D341Med (cell line): ENCODE measurements at regions not wholly inside any gene's neighbourhood (a gene's known extent, or its start where the extent isn't known, plus 50 kb on each side); places are given as distances from the start of the nearest gene placed in this dataset.

ENCODE experiments used
- DNase-seq: peaks from one replicate; pipeline ENCODE4 v3.0.0; 2012; ENCODE audit warnings: low spot score

DNA sequence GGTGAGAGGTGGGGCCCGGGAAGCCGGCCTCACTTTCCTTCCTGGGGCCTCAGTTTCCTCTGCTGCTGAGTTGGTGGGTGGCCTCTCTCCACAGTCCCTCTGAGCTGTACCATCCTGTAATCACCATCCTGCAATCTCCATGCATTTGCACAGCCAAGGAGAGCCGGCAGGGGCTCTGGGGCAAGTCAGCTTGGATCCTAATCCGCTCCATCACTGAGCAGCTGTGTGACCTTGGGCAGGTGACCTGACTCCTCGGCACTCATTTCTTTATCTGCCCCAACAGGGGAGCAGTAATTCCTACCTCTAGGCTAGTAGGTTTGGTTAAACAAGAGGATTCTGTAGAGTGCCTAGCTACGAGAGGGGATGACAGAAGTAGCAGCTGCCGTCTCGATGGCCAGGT lies 88.2 kb upstream of the ZNF618 start:
- DNase-seq, result no peak

DNA sequence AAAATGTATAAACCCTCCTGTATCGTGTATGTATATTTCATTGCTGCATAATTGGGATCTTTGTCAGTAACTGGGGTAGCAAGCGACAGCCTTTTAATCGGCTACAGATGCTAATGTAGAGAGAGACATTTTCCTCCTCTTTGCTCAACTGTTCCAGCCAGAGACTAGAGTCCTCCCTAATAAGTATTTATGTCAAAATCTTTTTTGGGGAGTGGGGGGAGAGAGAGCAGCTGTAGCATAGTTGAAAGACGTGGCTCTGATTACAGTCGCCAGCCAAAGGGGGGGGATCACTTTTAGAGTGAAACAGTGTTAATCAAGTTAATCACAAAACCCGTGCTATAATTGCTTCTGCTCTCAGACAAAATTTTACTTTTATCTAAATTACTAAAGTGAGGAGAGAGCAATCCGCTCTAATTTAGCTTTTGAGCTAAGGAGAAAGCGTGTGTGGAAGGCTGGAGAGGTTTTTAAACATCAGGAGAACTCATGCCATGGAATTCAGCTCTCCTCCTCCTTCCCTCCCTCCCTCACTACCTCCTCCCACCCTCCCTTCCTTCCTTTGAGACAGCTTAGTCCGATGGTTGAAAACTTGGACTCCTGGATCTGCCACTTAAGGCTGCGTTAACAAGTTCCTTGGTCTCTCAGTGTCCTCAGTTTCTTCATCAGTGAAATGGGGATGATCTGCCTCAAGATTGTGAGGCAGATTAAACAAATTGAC lies 87.3 kb upstream of the ZNF618 start:
- DNase-seq, result no peak

DNA sequence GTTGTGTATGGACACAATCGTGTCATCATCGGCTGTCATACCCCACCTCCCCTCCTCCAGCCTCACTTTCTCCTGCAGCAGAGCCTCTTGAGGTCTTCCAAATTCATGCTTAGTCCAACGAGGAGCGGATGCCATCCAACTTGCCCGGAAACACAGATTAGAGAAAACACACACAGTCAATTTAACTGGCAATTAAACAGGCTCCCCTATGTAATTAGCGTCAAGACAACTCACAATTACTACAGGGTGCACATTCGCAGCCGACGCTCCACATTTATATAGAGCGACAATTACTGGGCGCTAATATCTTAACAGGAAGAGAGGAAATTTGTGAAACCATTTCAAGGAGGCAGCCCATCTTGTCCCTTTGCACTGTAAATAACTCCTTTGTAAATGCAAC lies 86.0 kb upstream of the ZNF618 start:
- no peak for DNase-seq

DNA sequence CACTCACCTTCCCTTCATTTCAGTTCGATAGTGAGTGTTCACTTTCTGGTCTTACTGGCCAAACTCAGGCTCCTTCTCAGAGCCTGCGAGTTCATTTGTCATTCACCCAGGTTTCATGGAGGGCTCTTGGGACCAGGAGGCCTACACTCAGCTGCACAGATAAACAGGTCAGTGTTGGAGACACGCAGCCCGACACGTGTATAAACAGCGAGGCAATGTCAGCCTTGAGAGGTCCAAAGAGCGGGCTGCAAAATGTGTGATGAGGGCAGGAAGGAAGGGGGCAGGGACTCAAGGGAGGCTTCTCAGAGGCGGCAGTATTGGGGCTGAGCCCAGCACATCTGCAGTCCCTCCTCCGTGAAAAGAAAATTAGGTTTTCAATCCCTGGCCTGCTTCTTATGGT lies 82.6 kb upstream of the ZNF618 start:
- no peak for DNase-seq

DNA sequence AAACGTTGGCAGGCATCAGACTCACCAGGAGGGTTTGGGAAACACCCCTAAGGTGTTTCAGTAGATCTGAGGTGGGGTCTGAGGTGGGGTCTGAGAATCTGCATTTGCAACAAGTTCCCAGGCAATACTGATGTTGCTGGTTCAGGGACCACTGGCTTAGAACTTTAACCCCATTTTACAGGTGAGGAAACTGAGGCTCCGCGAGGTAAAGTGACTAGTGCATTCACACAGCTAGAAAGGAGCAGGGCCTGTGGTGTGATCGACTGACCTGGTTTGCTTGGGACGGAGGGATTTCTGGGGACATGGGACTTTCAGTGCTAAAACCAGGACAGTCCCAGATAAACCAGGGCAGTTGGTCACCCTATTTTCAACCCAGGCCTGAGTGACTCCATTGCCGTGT lies 81.4 kb upstream of the ZNF618 start:
- no peak for DNase-seq

DNA sequence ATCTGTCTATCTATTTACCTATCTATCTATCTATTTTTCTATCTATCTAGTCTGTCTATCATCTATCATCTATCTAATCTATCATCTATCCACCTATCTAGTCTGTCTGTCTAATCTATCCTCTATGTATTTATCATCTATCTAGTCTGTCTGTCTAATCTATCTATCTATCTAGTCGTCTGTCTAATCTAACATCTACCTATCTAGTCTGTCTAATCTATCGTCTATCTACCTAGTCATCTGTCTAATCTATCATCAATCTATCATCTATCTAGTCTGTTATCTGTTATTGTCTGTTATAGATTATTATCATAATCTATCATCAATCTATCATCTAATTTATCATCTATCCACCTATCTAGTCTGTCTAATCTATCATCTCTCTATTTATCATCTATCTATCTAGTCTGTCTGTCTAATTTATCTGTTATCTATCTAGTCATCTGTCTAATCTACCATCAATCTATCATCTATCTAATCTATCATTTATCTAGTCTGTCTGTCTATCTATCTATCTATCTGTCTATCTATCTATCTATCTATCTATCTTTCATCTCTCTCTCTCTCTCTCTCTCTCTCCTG lies 80.2 kb upstream of the ZNF618 start:
- DNase-seq, result no peak

DNA sequence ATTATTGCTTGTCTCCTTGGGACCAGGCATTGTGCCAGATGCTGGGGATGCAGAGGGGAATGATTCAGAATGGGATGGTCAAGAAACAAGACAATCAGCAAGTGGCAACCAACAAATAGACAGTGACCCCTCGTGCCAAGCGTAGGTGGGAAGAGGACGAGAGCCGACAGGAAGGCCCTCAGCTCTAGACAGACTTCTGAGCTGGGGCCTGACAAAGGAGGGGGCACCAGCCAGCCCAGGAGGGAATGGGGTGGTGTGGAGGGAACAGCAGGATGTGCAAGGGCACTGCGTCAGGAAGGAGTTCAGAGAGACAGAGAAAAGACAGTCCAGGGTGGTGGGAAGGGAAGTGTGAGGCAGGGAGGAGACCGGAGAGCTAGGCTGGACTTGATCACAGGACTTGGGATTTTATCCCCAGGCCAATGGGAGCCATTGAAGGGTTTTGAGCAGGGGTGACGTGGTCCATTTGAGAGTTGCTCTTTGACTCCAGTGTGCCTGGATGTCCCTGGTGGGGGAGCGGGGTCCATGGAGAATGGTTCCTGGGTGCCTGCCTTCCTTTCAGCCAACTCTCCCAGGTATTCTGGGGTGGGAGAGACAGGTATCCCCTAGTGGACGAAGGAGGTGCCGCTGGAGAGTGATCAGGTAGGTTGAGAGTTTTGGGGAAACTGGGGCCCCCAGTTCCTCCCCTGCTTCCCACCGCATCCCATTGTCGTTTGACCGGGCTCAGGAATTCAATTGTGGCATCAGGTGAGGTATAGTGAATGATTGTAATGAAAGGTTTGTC lies 79.3 kb upstream of the ZNF618 start:
- no peak for DNase-seq

DNA sequence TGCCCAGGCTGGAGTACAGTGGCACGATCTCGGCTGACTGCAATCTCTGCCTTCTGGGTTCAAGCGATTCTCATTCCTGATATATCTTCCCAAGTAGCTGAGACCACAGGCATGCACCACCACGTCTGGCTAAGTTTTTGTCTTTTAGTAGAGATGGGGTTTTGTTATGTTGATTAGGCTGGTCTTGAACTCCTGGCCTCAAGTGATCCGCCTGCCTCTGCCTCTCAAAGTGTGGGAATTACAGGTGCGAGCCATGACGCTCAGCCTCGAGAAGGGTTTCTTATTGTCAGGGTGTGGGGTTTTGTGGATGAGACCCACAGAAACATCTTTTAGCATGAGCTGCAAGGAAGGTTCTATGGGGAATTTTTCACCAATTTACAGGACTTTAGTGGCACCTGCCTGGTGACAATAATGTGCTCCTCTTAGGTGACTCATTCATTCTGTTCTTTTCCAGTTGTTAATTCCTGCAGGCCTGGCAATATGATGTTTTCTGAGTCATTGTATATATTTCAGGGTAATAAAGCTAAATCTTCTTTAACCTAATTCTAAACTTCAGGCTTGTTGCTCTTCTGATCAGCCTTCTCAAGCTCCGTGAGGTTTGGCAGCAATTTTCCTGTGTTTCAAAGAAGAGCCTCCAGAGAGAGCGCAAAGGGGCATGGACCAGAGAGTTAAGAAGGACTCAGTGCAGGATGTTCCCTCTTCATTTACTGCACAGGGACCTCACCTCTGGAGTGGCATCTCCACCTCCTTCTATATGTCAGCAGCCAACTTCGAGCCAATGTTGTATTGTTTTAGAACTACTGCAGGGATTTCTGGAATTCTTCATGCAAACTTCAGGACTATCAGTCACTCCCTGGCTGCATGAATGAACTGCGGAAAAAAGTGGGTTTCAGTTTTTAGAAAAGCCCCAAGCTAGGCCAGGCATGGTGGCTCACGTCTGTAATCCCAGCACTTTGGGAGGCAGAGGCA lies 77.8 kb upstream of the ZNF618 start:
- no peak for DNase-seq

DNA sequence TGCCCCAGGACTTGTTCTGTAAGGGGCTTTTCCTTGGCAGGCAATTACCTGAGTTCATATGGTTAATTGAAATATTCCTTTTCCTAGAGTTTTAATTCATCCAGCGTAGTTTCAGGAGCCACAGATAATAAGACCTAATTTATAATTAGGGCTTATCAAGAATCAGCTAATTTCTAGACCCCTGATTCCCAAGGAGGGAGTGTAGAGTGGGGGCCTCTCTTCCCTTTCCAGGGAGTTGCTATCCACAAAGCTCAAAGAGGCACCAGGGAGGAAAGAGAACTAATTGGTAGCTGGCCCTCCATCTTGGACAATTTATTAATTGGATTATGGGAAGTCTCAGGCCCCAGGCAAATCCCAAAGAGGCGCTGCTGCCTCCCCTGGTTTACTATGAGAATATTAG lies 75.8 kb upstream of the ZNF618 start:
- DNase-seq, result no peak

DNA sequence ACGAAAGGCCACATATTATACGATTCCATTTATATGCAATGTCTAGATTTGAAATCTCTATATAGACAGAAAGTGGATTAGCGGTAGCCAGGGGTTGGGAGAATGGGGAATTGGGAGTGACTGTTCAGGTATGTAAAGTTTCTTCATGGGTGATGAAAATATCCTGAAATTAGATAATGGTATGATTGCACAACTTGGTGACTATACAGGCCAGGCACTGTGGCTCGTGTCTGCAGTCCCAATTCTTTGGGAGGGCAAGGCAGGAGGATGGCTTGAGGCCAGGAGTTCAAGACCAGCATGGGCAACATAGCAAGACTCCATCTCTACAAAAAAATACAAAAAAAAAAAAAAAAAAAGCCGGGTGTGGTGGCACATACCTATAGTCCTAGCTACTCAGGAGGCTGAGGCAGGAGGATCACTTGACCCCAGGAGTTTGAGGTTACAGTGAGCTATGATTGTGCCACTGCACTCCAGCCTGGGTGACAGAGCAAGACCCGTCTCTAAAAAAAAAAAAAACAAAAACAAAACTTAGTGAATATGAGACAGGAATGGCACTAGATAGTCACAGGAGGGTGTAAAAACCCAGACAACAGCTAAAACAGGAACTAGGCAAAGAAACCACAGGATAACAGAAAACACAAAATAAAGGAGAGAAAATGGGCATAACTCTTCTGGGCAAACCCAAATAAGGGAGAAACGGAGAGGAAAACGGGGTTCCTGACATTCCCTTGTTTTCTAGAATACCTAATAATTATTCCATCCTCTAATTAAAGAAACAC lies 72.1 kb upstream of the ZNF618 start:
- no peak for DNase-seq

DNA sequence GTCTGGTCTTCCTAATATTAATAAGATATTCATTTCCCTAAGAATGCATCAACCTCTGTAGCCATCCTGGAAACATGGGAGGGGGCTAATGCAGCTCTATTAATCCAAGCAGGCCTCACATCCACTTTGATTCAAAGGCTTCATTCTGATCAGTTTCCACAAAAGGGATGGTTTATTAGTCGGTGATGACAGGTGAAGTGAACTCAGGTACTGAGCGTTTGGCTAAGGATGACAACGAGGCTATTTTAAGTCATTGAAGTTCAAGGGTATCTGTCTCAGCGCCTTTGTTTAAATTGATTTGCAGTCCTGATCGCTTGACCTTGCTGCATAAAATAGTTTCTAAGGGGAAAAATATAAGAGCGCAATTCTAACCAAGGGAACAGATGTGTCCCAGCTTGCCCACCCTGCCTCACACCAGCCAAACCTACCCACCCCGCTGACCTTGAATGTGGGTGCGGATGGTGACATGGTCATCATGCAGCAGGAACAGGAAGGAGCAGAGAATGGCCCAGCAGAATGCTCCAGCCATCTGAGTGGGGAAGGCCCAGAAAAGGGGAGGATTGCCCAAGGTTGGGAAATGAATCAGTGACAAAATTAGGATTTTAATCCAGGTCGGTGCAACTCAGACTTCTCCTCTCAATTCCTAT lies 70.5 kb upstream of the ZNF618 start:
- DNase-seq, result no peak

DNA sequence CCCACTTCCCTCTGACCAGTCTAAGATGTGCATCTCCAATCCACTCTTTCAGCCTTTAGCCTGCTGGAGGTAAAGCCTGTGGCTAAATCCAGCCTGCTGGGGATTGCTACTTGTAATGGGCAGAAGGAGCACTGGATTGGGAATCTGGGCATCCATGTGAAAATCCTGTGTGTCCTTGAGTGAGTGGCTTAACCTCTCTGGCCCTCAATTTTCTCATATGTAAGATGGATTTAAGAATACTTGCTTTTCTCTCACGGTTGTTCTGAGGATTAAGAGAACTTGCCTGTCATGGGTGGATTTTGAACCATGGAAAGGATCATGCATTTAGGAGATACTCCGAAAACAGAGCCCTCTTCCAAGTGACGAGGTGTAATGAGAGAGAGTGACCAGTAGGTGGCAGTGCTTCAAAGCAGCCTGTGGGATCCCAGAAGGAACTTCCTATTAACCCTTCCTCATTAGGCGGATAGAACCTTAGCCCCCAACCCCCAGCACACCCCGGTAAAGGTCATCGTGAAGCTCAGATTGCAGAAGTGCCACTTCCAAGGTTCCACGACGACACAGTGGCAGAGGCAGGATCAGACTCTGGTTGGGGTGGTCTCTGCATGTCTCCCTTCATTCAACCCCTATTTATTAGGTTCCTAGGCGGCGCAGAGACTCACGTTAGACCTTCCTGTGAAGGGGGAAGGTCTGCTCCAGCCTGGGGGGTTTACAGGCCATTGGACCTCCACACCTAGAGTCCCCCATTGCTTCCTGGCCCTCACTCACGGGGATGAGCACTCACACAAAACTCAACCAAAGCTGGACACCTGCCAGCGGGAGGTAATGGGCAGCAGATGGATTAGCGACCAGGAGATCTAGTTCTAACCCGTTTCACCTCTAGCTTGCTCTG lies 68.7 kb upstream of the ZNF618 start:
- peak; percentile 82 for DNase-seq

DNA sequence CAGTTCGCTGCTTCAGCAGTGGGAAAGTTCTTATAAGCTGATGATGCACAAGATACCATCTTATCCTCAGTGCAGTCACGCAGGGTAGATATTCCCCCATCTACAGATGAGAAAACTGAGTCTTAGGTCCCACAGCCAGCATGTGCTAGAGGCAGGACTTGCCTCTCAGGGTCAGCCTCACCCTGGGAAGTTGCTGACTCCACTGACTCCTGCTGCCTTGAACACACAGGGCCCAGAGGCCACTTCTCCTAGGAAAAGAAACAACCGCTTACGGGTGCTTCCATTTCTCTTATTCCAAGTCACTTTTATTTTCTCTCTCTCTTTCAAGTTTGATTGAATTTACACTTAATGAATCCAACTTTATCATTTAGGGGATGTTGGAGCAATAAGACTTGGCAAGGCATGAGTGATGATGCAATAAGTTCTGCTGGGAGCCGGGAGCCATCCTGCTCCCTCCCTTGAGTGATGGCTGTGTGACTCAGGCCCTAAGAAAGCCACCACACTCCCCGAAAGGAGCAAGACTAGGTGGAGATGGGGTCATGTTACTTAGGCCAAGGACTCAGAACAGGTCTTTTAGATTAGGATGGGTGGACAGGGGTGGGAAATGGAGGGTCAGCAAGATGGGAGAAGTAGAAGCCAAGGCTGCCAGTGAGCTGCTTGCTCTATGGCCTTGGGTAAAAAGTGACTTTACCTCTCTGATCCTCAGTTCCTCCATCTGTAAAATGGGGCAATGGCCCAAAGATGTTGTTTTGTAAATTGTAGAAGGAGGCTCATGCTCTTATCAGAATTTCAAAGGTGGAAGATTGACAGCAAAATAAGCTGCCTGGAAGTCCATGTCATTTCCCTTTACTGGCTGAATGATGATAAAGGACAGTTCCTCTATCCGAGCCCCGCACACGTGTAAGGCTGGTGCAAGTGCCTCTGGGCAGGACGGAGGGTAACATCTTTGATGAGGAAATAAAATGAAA lies 67.4 kb upstream of the ZNF618 start:
- DNase-seq, result no peak

DNA sequence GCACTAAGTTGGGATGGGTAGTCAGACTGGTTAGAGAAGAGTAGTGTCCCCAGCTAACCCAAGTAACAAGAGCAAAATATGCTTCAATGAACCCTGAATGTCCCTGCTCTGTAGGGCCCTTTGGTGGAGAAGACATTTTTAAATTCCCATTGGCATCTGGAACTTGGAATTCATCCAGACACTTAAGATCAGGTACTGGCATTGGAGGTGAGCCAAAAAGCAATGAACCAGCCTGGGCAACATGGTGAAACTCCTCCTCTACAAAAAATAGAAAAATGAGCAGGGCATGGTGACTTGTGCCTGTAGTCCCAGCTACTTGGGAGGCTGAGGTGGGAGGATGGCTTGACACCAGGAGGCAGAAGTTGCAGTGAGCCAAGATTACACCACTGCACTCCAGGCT lies 58.9 kb upstream of the ZNF618 start:
- no peak for DNase-seq

DNA sequence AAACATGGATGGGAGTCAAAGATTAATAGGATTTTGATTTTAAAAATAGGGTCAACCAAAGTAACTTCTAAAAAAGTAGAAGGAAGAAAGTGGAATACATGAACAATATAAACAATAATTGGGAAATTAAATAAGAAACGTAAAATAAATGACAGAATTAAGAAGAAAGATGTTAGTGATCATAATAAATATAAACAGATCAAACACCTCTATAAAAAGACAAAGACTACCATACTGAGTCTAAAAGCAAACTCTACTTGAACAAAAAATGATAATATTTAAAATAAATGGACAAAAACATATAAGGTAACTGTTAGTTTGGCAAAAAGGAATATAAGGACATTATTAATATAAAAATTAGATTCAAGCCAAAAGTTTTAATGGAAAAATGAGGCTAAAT lies 57.7 kb upstream of the ZNF618 start:
- no peak for DNase-seq

DNA sequence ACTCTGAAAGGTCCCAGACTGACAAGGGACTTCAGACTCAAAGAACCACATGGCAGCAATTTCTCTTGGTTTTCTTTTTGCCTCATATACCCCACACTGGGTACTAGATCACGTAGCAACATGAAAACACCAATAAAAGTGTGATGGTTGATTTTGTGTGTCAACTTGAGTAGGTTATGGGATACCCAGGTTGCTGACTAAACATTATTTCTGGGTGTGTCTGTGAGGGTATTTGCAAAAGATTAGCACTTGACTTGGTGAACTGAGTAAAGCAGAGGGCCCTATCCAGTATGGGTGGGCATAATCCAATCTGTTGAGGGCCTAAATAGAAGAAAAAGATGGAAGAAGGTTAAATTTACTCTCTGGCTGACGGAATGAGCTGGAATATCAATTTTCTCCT lies 53.8 kb upstream of the ZNF618 start:
- no peak for DNase-seq

DNA sequence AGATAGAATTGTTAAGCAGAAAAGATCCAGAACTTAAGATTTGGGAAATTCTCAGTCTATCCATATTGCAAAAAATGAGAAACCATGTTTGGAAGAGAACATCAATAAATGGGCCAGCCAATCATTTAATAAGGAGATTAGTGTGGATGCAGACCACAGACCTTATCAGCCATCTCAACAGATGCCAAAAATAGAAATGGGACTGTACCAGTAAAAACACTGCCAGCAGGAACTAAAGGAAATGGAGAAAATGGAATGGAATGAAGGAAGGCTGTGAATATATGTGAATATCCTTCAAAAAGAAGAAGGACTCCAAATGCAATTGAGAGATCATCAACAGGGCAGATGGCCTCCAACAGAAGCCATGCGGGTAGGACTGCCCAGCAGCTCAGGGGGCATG lies 52.7 kb upstream of the ZNF618 start:
- DNase-seq, result no peak
